OCI-LY3 (cell line): ENCODE measurements at regions not wholly inside any gene's neighbourhood (a gene's known extent, or its start where the extent isn't known, plus 50 kb on each side); places are given as distances from the start of the nearest gene placed in this dataset.

Experiments
- H2AFZ ChIP-seq: fragments of 200-600, 300-600 bp; shearing (Covaris generic); 2 replicates; pipeline ENCODE4 v1.6.0; 2014; ENCODE audit warnings: antibody characterized with exemption, low read depth, low read length
- H3K27ac ChIP-seq: fragments of 200-600, 300-600 bp; sonication (generic); 2 replicates; pipeline ENCODE4 v1.5.1; 2014; ENCODE audit warnings: mild to moderate bottlenecking, low read length, moderate library complexity, mixed read lengths
- H3K27me3 ChIP-seq: fragments of 200-600, 300-600 bp; sonication (generic); 2 replicates; pipeline ENCODE4 v1.6.1; 2014; ENCODE audit warnings: low read depth, low read length, mixed read lengths
- H3K36me3 ChIP-seq: fragments of 200-600, 300-600 bp; sonication (generic); replicated peaks from 2 replicates; pipeline ENCODE3; 2014; ENCODE audit warnings: low read depth, low read length, mixed read lengths
- H3K4me1 ChIP-seq: fragments of 300-600, 200-600 bp; sonication (generic); 2 replicates; pipeline ENCODE4 v1.6.1; 2014; ENCODE audit warnings: low read length, mixed read lengths
- H3K4me2 ChIP-seq: fragments of 200-600, 300-600 bp; sonication (generic); 2 replicates; pipeline ENCODE4 v1.6.1; 2014; ENCODE audit warnings: low read length, mixed read lengths
- H3K4me3 ChIP-seq: fragments of 300-600, 200-600 bp; sonication (generic); 2 replicates; pipeline ENCODE4 v1.5.1; 2014; ENCODE audit warnings: antibody characterized with exemption, mild to moderate bottlenecking, low read length, moderate library complexity
- H3K79me2 ChIP-seq: fragments of 300-600, 200-600 bp; shearing (Covaris generic); 2 replicates; pipeline ENCODE4 v1.6.1; 2014; ENCODE audit warnings: mild to moderate bottlenecking, low read length, mixed read lengths
- H3K9ac ChIP-seq: fragments of 300-600, 200-600 bp; shearing (Covaris generic); 2 replicates; pipeline ENCODE4 v1.6.0; 2014; ENCODE audit warnings: mild to moderate bottlenecking, low read length, moderate library complexity
- H3K9me3 ChIP-seq: fragments of 200-600, 300-600 bp; shearing (Covaris generic); 2 replicates; pipeline ENCODE4 v1.6.1; 2014; ENCODE audit warnings: low read length, mixed read lengths; ENCODE audit not compliant: insufficient read depth
- H4K20me1 ChIP-seq: fragments of 200-600, 300-600 bp; sonication (generic); 2 replicates; pipeline ENCODE4 v1.6.1; 2016; ENCODE audit warnings: low read length, mixed read lengths; ENCODE audit not compliant: insufficient read depth
- CTCF ChIP-seq: fragments of 200-600, 300-600 bp; sonication (generic); IDR thresholded peaks from 2 replicates; pipeline ENCODE4 v1.5.1; 2014; ENCODE audit warnings: antibody characterized with exemption, low read length, low read depth
- EZH2phosphoT487 ChIP-seq: fragments of 200-600 bp; shearing (Covaris generic); IDR thresholded peaks from 2 replicates; pipeline ENCODE4 v1.6.1; 2018; ENCODE audit warnings: antibody characterized with exemption, mixed run types, low read depth

- Histone ChIP-seq H3K79me2 (no peaks in the 10 kb centered on the region), H3K9me3 (no peaks in the 10 kb centered on the region), H3K9ac (no peak overlapping the region), H3K4me1 (peaks cover 14% of the 10 kb centered on the region), H3K27ac (no peak overlapping the region), H3K4me3 (no peak overlapping the region), H3K36me3 (no peaks in the 10 kb centered on the region), H3K4me2 (no peak overlapping the region), H2AFZ (no peak overlapping the region), H3K27me3 (no peaks in the 10 kb centered on the region), H4K20me1 (no peaks in the 10 kb centered on the region)
- no peak for TF ChIP-seq EZH2phosphoT487
- no peak for TF ChIP-seq CTCF
Observed at GRCh38 chr19:28497887-28498286, 715.1 kb downstream of the UQCRFS1 start.

- Histone ChIP-seq H3K27me3 (no peaks in the 10 kb centered on the region), H3K36me3 (no peaks in the 10 kb centered on the region), H3K4me3 (no peak overlapping the region), H2AFZ (no peak overlapping the region), H3K79me2 (no peaks in the 10 kb centered on the region), H3K4me2 (no peak overlapping the region), H3K4me1 (peaks cover 18% of the 10 kb centered on the region), H3K9ac (no peak overlapping the region), H3K9me3 (no peaks in the 10 kb centered on the region), H4K20me1 (no peaks in the 10 kb centered on the region), H3K27ac (no peak overlapping the region)
- TF ChIP-seq CTCF (no peak), EZH2phosphoT487 (no peak)
Observed at GRCh38 chr19:28497137-28497536, 715.8 kb downstream of the UQCRFS1 start.

- Histone ChIP-seq H3K27me3 (no peaks in the 10 kb centered on the region), H3K79me2 (no peaks in the 10 kb centered on the region), H3K4me1 (peaks cover 21% of the 10 kb centered on the region), H3K4me3 (no peak overlapping the region), H3K4me2 (no peak overlapping the region), H3K36me3 (no peaks in the 10 kb centered on the region), H4K20me1 (no peaks in the 10 kb centered on the region), H3K9ac (no peak overlapping the region), H2AFZ (no peak overlapping the region), H3K9me3 (no peaks in the 10 kb centered on the region), H3K27ac (no peak overlapping the region)
- no peak for TF ChIP-seq EZH2phosphoT487
- TF ChIP-seq CTCF = no peak
Observed at GRCh38 chr19:28495046-28495445, 717.9 kb downstream of the UQCRFS1 start.

- H3K36me3 ChIP-seq = no peaks in the 10 kb centered on the region
- H3K9ac ChIP-seq = no peak overlapping the region
- no peak overlapping the region for H3K27ac ChIP-seq
- no peak overlapping the region for H3K4me2 ChIP-seq
- no peak for TF ChIP-seq CTCF
- H3K4me3 ChIP-seq = no peak overlapping the region
- H2AFZ ChIP-seq = no peak overlapping the region
- no peaks in the 10 kb centered on the region for H3K27me3 ChIP-seq
- H4K20me1 ChIP-seq = no peaks in the 10 kb centered on the region
- H3K4me1 ChIP-seq = peaks cover 21% of the 10 kb centered on the region
- no peaks in the 10 kb centered on the region for H3K79me2 ChIP-seq
- no peaks in the 10 kb centered on the region for H3K9me3 ChIP-seq
Observed at GRCh38 chr19:28494461-28494860, 718.5 kb downstream of the UQCRFS1 start.
